ENCODE measurements at regions not wholly inside any gene's neighbourhood (a gene's known extent, or its start where the extent isn't known, plus 50 kb on each side); places are given as distances from the start of the nearest gene placed in this dataset.

- DNase-seq, result no peak
- H3K27me3 ChIP-seq, result no peaks in the 10 kb centered on the region
- H3K4me3 ChIP-seq, result no peak overlapping the region
- no peaks in the 10 kb centered on the region for H3K36me3 ChIP-seq
- no peaks in the 10 kb centered on the region for H3K9me3 ChIP-seq
Observed at GRCh38 chr21:38605236-38605635, 107.0 kb upstream of the ERG start.

DNA sequence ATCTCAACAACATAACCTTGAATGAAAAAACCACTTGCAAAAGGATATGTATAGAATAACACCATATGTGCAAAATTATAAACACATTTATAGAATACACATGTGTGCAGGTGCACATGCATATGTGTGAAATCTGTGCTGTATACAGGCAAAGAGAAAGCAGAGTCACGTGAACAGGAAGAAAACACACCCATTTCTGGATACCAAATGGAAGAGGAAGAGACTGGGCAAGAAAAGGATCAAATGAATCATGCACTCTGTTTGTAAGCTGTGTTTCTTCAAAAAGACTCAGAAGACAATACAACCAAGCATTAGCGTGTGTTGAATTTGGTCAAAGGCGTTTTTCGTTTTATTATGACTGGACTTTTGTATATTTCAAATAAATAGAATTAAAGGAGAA, 111.3 kb upstream of the ERG start:
- no peaks in the 10 kb centered on the region for H3K9me3 ChIP-seq
- H3K27me3 ChIP-seq, result no peaks in the 10 kb centered on the region
- H3K4me3 ChIP-seq, result no peak overlapping the region
- DNase-seq, result no peak
- H3K36me3 ChIP-seq, result no peaks in the 10 kb centered on the region

DNA sequence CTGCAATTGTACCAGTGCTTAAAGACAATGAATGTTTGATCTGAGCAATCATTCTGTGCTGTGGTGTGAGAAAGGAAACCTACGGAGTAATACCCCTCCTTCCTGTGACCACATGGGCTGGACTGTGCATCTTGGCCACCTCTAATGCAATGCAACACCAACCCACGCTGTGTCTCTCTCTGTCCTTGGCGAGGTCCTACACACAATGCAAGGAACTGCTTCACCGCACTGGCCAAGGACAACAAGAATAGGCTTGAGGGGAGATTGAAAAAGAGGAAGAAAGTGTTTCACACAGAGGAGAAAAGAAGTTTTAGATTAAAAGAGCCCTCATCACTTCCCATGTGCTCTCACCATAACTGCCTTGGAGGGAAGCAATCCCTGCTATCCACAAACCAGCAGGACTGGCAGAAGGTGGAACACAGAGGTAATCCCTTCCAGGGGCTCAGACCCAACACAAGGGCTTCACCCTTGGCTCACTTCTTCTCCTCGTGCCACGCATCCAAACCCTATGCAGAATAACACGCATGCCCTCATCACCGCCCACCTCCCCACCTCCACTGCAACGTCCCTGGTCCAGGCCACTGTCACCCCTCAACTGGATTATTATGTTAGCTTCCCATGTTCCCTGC, 112.5 kb upstream of the ERG start:
- H3K27me3 ChIP-seq, result no peaks in the 10 kb centered on the region
- H3K4me3 ChIP-seq, result no peak overlapping the region
- H3K9me3 ChIP-seq, result no peaks in the 10 kb centered on the region
- no peaks in the 10 kb centered on the region for H3K36me3 ChIP-seq
- no peak for DNase-seq

DNA sequence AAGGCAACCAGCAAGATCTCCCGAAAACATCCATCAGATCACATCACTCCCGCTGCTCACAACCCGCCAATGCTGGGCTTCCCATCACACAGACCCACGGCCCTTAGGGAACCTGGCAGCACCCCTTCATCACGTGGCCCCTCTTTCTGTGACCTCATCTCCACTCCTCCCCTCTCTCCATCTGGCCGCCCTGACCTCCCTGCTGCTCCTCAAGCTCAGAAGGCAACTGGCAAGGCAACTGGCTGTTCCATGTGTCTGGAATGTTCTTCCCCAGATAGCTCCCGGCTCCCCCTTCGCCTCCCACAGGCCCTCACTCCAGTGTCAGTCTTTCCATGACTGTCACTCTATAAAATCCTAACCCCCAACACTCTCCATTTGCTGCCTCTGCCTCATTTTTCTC, 113.0 kb upstream of the ERG start:
- Histone ChIP-seq H3K36me3 (no peaks in the 10 kb centered on the region), H3K27me3 (no peaks in the 10 kb centered on the region), H3K4me3 (no peak overlapping the region), H3K9me3 (no peaks in the 10 kb centered on the region)
- DNase-seq, result no peak

GRCh38 chr21:38613686-38614085, 115.4 kb upstream of the ERG start:
- no peaks in the 10 kb centered on the region for H3K27me3 ChIP-seq
- H3K9me3 ChIP-seq, result no peaks in the 10 kb centered on the region
- H3K36me3 ChIP-seq, result no peaks in the 10 kb centered on the region; the same call in 1 of the 2 replicates
- no peak overlapping the region for H3K4me3 ChIP-seq
- DNase-seq, result no peak

GRCh38 chr21:38614558-38614957, 116.3 kb upstream of the ERG start:
- Histone ChIP-seq H3K27me3 (no peaks in the 10 kb centered on the region), H3K36me3 (no peaks in the 10 kb centered on the region; the same call in 1 of the 2 replicates), H3K9me3 (no peaks in the 10 kb centered on the region), H3K4me3 (no peak overlapping the region)
- DNase-seq, result no peak

DNA sequence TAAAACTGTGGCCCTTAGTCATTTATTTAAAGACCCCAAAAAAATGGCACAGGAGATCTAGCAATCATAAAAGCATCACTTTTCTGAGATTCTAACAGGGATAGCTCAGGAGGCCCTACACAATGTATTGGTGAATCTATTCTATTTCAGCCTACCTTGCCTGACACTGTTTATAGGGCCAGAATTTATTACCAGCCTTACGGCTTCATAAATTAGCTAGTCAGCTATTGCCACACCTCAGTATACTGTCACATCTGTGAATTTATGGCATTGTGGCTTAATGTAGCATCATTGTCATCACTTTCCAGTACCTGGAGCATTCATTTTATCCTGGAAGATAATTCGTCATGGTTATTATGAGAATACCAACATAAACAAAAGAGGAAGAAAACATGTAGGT, 121.2 kb upstream of the ERG start:
- Histone ChIP-seq H3K4me3 (no peak overlapping the region), H3K36me3 (no peaks in the 10 kb centered on the region; the same call in 1 of the 2 replicates), H3K27me3 (no peaks in the 10 kb centered on the region), H3K9me3 (no peaks in the 10 kb centered on the region)
- DNase-seq, result no peak

DNA sequence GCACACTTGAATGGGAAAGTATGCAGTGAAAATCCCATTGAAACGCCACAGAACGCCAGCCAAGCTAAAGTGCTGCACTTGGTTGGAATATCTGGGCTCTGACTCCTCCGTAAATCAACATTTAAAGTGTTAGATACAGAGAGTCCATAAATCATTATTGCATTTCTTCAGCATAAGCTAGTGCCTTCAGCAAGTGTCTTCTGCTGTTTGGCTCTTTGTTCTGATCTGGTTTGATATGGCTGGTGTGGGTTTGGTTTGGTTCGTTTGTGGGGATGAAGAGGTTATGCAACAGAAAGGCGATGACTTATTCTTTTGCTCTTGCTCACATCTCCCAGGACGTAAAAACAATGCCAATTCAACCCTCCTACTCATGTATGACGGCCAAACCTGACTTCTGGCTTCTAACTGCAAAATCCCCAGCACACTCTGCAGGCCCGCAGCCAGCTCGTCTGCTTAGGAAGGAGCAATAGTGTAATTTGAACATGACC, 121.8 kb upstream of the ERG start:
- DNase-seq, result peak; percentile 85
- H3K4me3 ChIP-seq, result no peak overlapping the region
- no peaks in the 10 kb centered on the region for H3K9me3 ChIP-seq
- H3K27me3 ChIP-seq, result no peaks in the 10 kb centered on the region
- H3K36me3 ChIP-seq, result no peaks in the 10 kb centered on the region; the same call in 1 of the 2 replicates

DNA sequence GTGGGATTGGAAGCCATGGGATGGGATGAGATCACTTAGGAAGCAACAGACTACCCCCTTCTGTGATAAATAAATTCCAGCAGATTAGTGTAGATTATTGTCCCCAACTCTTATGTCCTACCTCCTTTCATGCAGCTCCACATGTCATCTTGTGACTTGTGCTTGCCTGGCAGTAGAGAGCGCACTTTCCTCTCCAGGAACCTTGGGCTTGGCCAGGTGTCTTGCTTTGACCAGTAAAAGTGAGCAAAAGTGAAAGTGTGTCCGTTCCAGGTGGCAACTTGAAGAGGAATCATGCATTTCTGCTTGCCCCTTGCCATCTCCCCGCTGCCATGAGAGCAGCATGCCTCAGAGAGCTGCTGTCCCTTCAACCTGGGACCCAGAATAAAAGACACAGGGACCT, 122.9 kb upstream of the ERG start:
- Histone ChIP-seq H3K4me3 (no peak overlapping the region), H3K27me3 (no peaks in the 10 kb centered on the region), H3K9me3 (no peaks in the 10 kb centered on the region), H3K36me3 (no peaks in the 10 kb centered on the region; the same call in 1 of the 2 replicates)
- DNase-seq, result no peak

DNA sequence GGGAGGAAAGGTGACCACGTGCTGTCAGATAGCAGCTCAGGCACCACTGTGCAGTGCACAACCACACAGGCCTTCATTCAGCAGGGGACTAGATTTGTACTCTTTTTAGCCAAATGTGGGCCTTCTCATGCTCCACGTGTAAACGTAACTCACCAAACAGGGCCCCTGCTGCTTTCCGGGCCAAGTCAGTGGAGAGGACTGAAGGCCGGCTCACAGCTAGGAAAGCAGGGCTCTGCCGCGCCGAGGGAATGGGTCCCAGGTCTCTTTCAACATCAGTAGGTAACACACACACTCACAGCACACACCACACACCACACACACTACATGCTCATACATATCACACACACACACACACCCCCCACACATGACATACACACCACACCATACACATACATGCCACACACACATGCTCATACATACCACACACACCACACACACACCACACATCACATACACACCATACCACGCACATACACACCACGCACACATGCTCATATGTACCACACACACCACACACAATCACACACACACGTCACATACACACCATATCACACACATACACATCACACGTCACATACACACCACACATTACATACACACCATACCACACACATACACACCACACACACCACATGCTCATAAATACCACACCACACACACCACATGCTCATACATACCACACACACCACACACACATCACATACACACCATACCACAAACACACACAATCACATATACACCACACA, 124.0 kb upstream of the ERG start:
- no peak overlapping the region for H3K4me3 ChIP-seq
- DNase-seq, result no peak
- no peaks in the 10 kb centered on the region for H3K27me3 ChIP-seq
- H3K9me3 ChIP-seq, result no peaks in the 10 kb centered on the region
- no peaks in the 10 kb centered on the region; the same call in 1 of the 2 replicates for H3K36me3 ChIP-seq

DNA sequence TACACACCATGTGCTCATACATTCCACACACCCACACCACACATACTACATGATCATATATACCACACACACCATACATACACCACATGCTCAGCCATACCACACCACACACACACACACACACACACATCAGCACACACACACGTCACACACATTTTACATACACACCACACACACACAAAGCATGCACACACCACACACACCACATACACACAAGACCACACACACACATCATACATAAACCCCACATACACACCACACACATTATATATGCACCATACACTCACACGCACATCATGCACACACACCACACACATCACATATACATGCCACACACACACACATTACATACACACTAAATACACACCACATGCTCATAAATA, 124.5 kb upstream of the ERG start:
- no peak overlapping the region for H3K4me3 ChIP-seq
- no peaks in the 10 kb centered on the region; the same call in 1 of the 2 replicates for H3K36me3 ChIP-seq
- DNase-seq, result no peak
- H3K27me3 ChIP-seq, result no peaks in the 10 kb centered on the region
- H3K9me3 ChIP-seq, result no peaks in the 10 kb centered on the region

- Histone ChIP-seq H3K36me3 (no peaks in the 10 kb centered on the region; the same call in 1 of the 2 replicates), H3K9me3 (no peaks in the 10 kb centered on the region), H3K27me3 (no peaks in the 10 kb centered on the region), H3K4me3 (no peak overlapping the region)
- DNase-seq, result peak; percentile 36
Observed at GRCh38 chr21:38623552-38623951, 125.3 kb upstream of the ERG start.

DNA sequence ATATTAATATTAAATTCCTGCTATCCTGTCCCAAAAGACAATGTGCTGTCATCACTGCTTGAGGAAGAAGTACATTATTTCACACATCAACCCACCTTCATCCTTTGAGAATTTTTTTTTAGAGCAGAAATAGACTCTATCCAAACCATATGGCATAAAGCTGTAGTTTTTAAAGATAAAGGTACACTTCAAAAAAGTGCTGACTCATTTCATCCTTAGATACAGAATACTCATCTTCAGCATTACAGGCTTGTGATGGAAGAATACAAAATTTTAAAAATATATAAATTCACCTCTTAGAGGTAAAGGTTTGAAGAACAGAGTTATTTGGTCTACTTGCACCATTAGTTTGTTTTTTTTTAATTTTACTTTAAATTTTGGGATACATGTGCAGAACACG, 126.7 kb upstream of the ERG start:
- Histone ChIP-seq H3K4me3 (no peak overlapping the region), H3K9me3 (no peaks in the 10 kb centered on the region), H3K27me3 (no peaks in the 10 kb centered on the region), H3K36me3 (no peaks in the 10 kb centered on the region)
- no peak for DNase-seq

DNA sequence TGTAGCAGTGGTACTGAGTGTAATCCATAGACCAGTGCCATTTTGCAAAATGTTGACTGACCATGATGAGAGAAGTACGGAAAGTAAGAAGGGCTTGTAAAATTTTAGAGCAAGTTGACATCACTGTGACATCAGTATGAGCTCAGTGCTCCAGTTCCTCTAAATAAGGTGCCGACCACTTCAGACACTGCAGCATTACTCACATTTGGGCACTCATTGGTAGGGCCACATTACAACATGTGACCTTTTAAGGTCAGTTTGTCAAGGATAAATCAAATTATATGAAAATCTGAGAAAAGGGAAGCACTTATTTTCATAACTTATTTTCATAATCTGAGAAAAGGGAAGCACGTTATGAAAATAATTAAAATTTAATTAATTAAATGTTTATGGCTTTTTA, 128.0 kb upstream of the ERG start:
- Histone ChIP-seq H3K36me3 (peaks cover 7% of the 10 kb centered on the region), H3K27me3 (no peaks in the 10 kb centered on the region), H3K9me3 (peaks cover 4% of the 10 kb centered on the region; the same call in 1 of the 2 replicates), H3K4me3 (no peak overlapping the region)
- no peak for DNase-seq

GRCh38 chr21:38628349-38628748, 130.1 kb upstream of the ERG start:
- H3K9me3 ChIP-seq, result peaks cover 6% of the 10 kb centered on the region
- DNase-seq, result no peak
- no peak overlapping the region for H3K4me3 ChIP-seq
- H3K36me3 ChIP-seq, result peaks cover 7% of the 10 kb centered on the region
- H3K27me3 ChIP-seq, result no peaks in the 10 kb centered on the region

DNA sequence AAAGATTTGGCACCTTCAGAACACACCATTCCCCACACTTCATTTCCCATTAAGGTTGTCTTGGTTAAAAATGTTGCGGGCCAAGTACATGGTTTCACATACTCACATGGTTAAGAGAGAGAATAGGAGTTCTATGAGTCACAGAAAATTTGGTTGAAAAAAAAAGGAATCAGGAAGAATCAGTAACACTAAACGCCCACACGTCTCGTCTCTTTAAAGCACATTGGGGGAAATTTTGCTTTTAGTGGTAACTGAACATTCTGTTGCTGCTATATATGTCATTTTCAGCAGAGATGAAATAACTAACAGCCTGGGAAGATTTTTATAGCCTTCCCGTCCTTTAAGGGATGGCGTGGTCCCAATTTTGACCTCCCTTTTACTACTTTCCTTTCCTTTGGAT, 132.9 kb upstream of the ERG start:
- H3K36me3 ChIP-seq, result peaks cover 7% of the 10 kb centered on the region
- H3K9me3 ChIP-seq, result peaks cover 10% of the 10 kb centered on the region
- H3K4me3 ChIP-seq, result no peak overlapping the region
- H3K27me3 ChIP-seq, result no peaks in the 10 kb centered on the region
- DNase-seq, result no peak

GRCh38 chr21:38631676-38632075, 133.4 kb upstream of the ERG start:
- DNase-seq, result no peak
- Histone ChIP-seq H3K4me3 (no peak overlapping the region), H3K36me3 (peaks cover 7% of the 10 kb centered on the region), H3K9me3 (peaks cover 11% of the 10 kb centered on the region), H3K27me3 (no peaks in the 10 kb centered on the region)

GRCh38 chr21:38637161-38637560, 138.9 kb upstream of the ERG start:
- peaks cover 15% of the 10 kb centered on the region for H3K9me3 ChIP-seq
- no peaks in the 10 kb centered on the region for H3K27me3 ChIP-seq
- DNase-seq, result no peak
- H3K36me3 ChIP-seq, result 0 out of 2 replicates have a peak, but pooled peaks cover 2% of the 10 kb centered on the region
- no peak overlapping the region for H3K4me3 ChIP-seq
